Panc1 (cell line): ENCODE measurements at regions not wholly inside any gene's neighbourhood (a gene's known extent, or its start where the extent isn't known, plus 50 kb on each side); places are given as distances from the start of the nearest gene placed in this dataset.

Experiments
- ATAC-seq: fragments of 200-7000 bp; cut with Tn5 transposase; 2 replicates; pipeline ENCODE4 v1.9.1; 2020; ENCODE audit warnings: mild to moderate bottlenecking, moderate library complexity
- BruUV-seq: library from RNA; stranded (reverse); fragments of 400-500 nt; replicated peaks from 2 replicates; lab custom pipeline; 2021; lab: Mats Ljungman, UMichigan
- CTCF ChIA-PET: fragments of 300-600 bp; sonication (Branson Sonifier 250); formaldehyde crosslinking; loops from one replicate; lab custom pipeline; 2022; ENCODE audit warnings: antibody characterized with exemption; lab: Charles Lee
- POLR2A ChIA-PET: fragments of 300-600 bp; sonication (Branson Sonifier 250); formaldehyde crosslinking; loops from one replicate; lab custom pipeline; 2022; ENCODE audit warnings: antibody characterized with exemption; lab: Charles Lee
- DNase-seq: peaks from one replicate; pipeline ENCODE4 v3.0.0-alpha.2; 2010; ENCODE audit warnings: low read depth, low spot score
- H3K27ac ChIP-seq: 2 replicates; pipeline ENCODE4 v1.5.1; 2011; ENCODE audit warnings: mild to moderate bottlenecking, low read length, inconsistent platforms
- H3K27me3 ChIP-seq: fragments of 200-500 bp; sonication (Bioruptor generic); 2 replicates; pipeline ENCODE4 v1.6.0; 2014; ENCODE audit warnings: low read length, inconsistent platforms; ENCODE audit not compliant: control insufficient read depth, insufficient read depth
- H3K36me3 ChIP-seq: fragments of 200-500 bp; sonication (Bioruptor generic); 2 replicates; pipeline ENCODE4 v1.5.1; 2014; ENCODE audit warnings: inconsistent platforms, mild to moderate bottlenecking, low read length, moderate library complexity; ENCODE audit not compliant: control insufficient read depth, insufficient read depth
- H3K4me1 ChIP-seq: 2 replicates; pipeline ENCODE4 v1.5.1; 2011; ENCODE audit warnings: inconsistent platforms, mild to moderate bottlenecking, low read length, moderate library complexity; ENCODE audit not compliant: control insufficient read depth, insufficient read depth
- H3K4me3 ChIP-seq, 2 experiments: 2 replicates each; pipeline ENCODE4 v1.5.1; 2011 to 2012; ENCODE audit warnings: low read depth in 2 of 2, low read length in 2 of 2, mild to moderate bottlenecking in 2 of 2, inconsistent platforms in 1 of 2, moderate library complexity in 1 of 2
- H3K9me3 ChIP-seq: fragments of 200-500 bp; sonication (Bioruptor generic); 2 replicates; pipeline ENCODE4 v1.5.1; 2014; ENCODE audit warnings: low read depth, mild to moderate bottlenecking, inconsistent platforms, low read length, moderate library complexity; ENCODE audit not compliant: control insufficient read depth, insufficient read depth
- POLR2AphosphoS5 ChIP-seq: IDR thresholded peaks from 2 replicates; pipeline ENCODE4 v1.6.1; 2012; ENCODE audit warnings: mild to moderate bottlenecking, low read depth, low read length, moderate library complexity
- SIN3A ChIP-seq: IDR thresholded peaks from 2 replicates; pipeline ENCODE4 v1.6.1; 2012; ENCODE audit warnings: low read depth, mild to moderate bottlenecking, low read length, moderate library complexity, borderline replicate concordance; ENCODE audit not compliant: insufficient read depth
- TCF7L2 ChIP-seq: IDR thresholded peaks from 2 replicates; pipeline ENCODE4 v1.6.1; 2011; ENCODE audit warnings: mild to moderate bottlenecking, low read depth, low read length, inconsistent platforms
- in situ Hi-C: cut with HindIII; loops from 2 replicates; pipeline ENCODE4 v1.10.0; 2016; ENCODE audit warnings: low sequenced_read_pairs, low pct_unique_long_range_greater_than_20kb
- intact Hi-C: fragments of 100-400 bp; cut with micrococcal nuclease; formaldehyde crosslinking; loops from one replicate; pipeline ENCODE4 v1.10.0; 2022; ENCODE audit not compliant: unreplicated experiment
- TF ChIP-seq, protein P1 (sequence below), 2 experiments: IDR thresholded peaks; 2 replicates each; pipeline ENCODE4 v1.6.1; 2011 to 2012; ENCODE audit warnings: low read depth in 2 of 2, control low read depth in 1 of 2, low read length in 1 of 2, mild to moderate bottlenecking in 1 of 2, moderate library complexity in 1 of 2; ENCODE audit not compliant: insufficient read depth in 1 of 2
- TF ChIP-seq, protein P2 (sequence below): fragments of 450-650 bp; IDR thresholded peaks from 2 replicates; pipeline ENCODE4 v1.5.1; 2017; ENCODE audit warnings: mild to moderate bottlenecking

DNA sequence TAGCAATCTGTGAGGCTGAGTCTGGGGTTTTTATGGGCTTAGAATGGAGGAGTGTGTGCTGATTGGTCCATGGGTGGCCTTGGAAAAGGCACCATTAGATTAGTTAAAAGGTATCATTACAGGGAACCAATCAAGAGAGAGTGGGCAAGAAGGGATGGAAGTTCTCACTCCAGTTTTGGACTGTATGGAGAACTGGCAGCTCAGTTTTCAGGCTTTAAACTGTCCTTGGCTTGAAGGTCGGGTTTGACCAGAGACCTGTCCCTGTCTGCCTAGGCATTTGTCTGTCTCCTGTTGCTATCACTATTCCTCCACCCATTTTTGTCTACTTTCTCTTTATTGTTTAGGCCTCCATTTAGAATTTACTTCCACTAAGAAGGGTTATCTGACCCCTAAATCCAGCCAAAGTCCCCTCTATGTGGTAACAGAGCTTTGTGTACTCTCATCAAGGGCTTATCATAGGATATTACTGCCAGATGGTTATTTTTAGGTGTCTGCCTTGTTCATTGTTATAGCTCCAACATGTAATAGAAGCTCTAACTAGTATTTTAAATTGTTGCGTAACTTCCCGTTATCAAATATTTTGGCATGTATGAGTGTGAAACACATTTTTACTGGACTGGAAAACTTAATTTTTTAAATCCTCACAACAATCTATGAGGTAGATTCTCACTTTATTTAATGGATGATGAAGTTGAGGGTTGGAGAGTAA, 133.3 kb upstream of the SLC10A2 start:
- Histone ChIP-seq H3K27me3 (no peaks in the 10 kb centered on the region), H3K4me3 (no peak overlapping the region), H3K36me3 (no peaks in the 10 kb centered on the region), H3K9me3 (no peaks in the 10 kb centered on the region), H3K4me1 (no peaks in the 10 kb centered on the region), H3K27ac (no peak overlapping the region)
- TF ChIP-seq TCF7L2 (no peak), SIN3A (no peak), POLR2AphosphoS5 (no peak)
- TF ChIP-seq, protein P1, sequence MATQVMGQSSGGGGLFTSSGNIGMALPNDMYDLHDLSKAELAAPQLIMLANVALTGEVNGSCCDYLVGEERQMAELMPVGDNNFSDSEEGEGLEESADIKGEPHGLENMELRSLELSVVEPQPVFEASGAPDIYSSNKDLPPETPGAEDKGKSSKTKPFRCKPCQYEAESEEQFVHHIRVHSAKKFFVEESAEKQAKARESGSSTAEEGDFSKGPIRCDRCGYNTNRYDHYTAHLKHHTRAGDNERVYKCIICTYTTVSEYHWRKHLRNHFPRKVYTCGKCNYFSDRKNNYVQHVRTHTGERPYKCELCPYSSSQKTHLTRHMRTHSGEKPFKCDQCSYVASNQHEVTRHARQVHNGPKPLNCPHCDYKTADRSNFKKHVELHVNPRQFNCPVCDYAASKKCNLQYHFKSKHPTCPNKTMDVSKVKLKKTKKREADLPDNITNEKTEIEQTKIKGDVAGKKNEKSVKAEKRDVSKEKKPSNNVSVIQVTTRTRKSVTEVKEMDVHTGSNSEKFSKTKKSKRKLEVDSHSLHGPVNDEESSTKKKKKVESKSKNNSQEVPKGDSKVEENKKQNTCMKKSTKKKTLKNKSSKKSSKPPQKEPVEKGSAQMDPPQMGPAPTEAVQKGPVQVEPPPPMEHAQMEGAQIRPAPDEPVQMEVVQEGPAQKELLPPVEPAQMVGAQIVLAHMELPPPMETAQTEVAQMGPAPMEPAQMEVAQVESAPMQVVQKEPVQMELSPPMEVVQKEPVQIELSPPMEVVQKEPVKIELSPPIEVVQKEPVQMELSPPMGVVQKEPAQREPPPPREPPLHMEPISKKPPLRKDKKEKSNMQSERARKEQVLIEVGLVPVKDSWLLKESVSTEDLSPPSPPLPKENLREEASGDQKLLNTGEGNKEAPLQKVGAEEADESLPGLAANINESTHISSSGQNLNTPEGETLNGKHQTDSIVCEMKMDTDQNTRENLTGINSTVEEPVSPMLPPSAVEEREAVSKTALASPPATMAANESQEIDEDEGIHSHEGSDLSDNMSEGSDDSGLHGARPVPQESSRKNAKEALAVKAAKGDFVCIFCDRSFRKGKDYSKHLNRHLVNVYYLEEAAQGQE (IDR thresholded peaks at IDR 0.05; ENCODE audit: insufficient read depth in 1 of 2, low read depth in 2 of 2, low read length in 1 of 2), result no peak
- TF ChIP-seq, protein P2, sequence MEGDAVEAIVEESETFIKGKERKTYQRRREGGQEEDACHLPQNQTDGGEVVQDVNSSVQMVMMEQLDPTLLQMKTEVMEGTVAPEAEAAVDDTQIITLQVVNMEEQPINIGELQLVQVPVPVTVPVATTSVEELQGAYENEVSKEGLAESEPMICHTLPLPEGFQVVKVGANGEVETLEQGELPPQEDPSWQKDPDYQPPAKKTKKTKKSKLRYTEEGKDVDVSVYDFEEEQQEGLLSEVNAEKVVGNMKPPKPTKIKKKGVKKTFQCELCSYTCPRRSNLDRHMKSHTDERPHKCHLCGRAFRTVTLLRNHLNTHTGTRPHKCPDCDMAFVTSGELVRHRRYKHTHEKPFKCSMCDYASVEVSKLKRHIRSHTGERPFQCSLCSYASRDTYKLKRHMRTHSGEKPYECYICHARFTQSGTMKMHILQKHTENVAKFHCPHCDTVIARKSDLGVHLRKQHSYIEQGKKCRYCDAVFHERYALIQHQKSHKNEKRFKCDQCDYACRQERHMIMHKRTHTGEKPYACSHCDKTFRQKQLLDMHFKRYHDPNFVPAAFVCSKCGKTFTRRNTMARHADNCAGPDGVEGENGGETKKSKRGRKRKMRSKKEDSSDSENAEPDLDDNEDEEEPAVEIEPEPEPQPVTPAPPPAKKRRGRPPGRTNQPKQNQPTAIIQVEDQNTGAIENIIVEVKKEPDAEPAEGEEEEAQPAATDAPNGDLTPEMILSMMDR, result no peak
- POLR2A ChIA-PET, result no interaction called here
- no peak for ATAC-seq
- BruUV-seq, result no TSS peak
- intact Hi-C loops, result no loop called here
- CTCF ChIA-PET, result no interaction called here
- in situ Hi-C loops, result no loop called here
- no peak for DNase-seq

DNA sequence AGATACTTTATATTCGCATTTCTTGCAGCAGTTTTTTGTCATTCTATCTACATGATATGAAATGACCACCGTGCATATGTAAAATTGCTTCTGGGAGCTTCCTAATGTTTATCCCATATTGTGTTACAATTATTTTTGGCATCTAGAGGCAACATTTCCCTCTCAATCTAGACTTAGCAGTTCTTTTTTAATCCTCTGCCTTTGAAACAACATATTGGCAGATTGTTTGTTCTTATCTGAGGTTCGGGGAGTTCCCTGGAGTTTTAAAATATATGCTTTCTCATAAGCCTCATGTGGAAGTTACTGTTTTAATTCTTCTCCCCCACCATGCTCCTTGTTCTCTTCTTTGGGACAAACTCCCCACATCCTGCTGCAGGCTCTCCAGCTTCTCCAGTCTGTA, 130.1 kb upstream of the SLC10A2 start:
- intact Hi-C loops (no loop called here), in situ Hi-C loops (no loop called here)
- no peak for ATAC-seq
- ChIA-PET POLR2A (no interaction called here), CTCF (no interaction called here)
- BruUV-seq, result no TSS peak
- TF ChIP-seq TCF7L2 (no peak), SIN3A (no peak)
- TF ChIP-seq, protein P2, result no peak
- TF ChIP-seq, protein P1 (IDR thresholded peaks at IDR 0.05; ENCODE audit: insufficient read depth in 1 of 2, low read depth in 2 of 2, low read length in 1 of 2), result no peak
- DNase-seq, result no peak
- H3K4me3 ChIP-seq, result no peak overlapping the region
- no peak overlapping the region for H3K27ac ChIP-seq
- no peaks in the 10 kb centered on the region for H3K27me3 ChIP-seq
- H3K36me3 ChIP-seq, result no peaks in the 10 kb centered on the region
- no peaks in the 10 kb centered on the region for H3K4me1 ChIP-seq
- H3K9me3 ChIP-seq, result no peaks in the 10 kb centered on the region
